ENCODE measurements at regions not wholly inside any gene's neighbourhood (a gene's known extent, or its start where the extent isn't known, plus 50 kb on each side); places are given as distances from the start of the nearest gene placed in this dataset.
"Not testable (repeated sequence)": the region's sequence is repeated elsewhere in the genome, so short reads cannot be mapped to it uniquely, and the experiment has no call there.

GRCh38 chr1:273772-274171 is 177.7 kb downstream of the OR4F29 start:
- DNase-seq (ENCODE audit: extremely low read depth in 1 of 2, low read depth in 1 of 2): not testable (repeated sequence)

- DNase-seq (ENCODE audit: extremely low read depth in 1 of 2, low read depth in 1 of 2): peak; percentile 33 to 70
Measured at GRCh38 chr1:267815-268214, 183.7 kb downstream of the OR4F29 start.

Data from stimulated activated CD8-positive, alpha-beta memory T cell treated with anti-CD3 and anti-CD28 coated beads, Interleukin-7, amount 100 ng/mL, for 48 hours (primary cell).